ENCODE measurements at regions not wholly inside any gene's neighbourhood (a gene's known extent, or its start where the extent isn't known, plus 50 kb on each side); places are given as distances from the start of the nearest gene placed in this dataset.

- FAIRE-seq = no peak
- no peaks in the 10 kb centered on the region for H3K9me3 ChIP-seq (ENCODE audit: insufficient read depth in 2 of 2, low read depth in 1 of 2, low read length in 1 of 2)
- peaks cover 0 to 1% (median 0%) of the 10 kb centered on the region in 4 experiments; a peak in 1 of 7 replicates for H3K27me3 ChIP-seq (replicated peaks in 1 of 4; ENCODE audit: control insufficient read depth in 3 of 4, extremely low read depth in 1 of 4, insufficient read depth in 3 of 4, low read length in 3 of 4)
- H2BK20ac ChIP-seq (ENCODE audit: low read length) = no peak overlapping the region
- H2BK120ac ChIP-seq (replicated peaks; ENCODE audit: low read depth, low read length) = no peak overlapping the region
- H2AK5ac ChIP-seq (ENCODE audit: low read depth, low read length) = no peak overlapping the region
- no peak overlapping the region; a peak in 1 of 4 replicates for H3K4me2 ChIP-seq (ENCODE audit: insufficient read depth in 1 of 2, low read depth in 2 of 2, low read length in 2 of 2)
- no peak overlapping the region for H3K27ac ChIP-seq (ENCODE audit: low read depth, low read length)
- H3K36me3 ChIP-seq (ENCODE audit: control insufficient read depth in 2 of 4, insufficient read depth in 4 of 4, low read length in 3 of 4) = no peaks in the 10 kb centered on the region
- 43% methylated on average over 1 of the region's 1 CpG; no CpG with 5 or more reads in 1 of the 2 experiments for WGBS, 2 experiments (ENCODE audit: extremely low coverage in 1 of 2, insufficient coverage in 1 of 2, insufficient read length in 1 of 2, insufficient replicate concordance in 2 of 2, low coverage in 1 of 2, low lambda C conversion rate in 2 of 2, missing lambda C conversion rate in 1 of 2)
- H3K79me1 ChIP-seq (ENCODE audit: low read depth, low read length) = no peaks in the 10 kb centered on the region
- no peak overlapping the region for H3K18ac ChIP-seq (ENCODE audit: extremely low read depth, low read length)
- no peak overlapping the region for H3K4ac ChIP-seq (replicated peaks; ENCODE audit: insufficient read length, low read depth, low read length)
- CTCF ChIA-PET (ENCODE audit: partially characterized antibody) = no interaction called here
- H4K8ac ChIP-seq (ENCODE audit: extremely low read depth, insufficient read depth, low read length) = no peak overlapping the region
- POLR2A ChIA-PET (ENCODE audit: partially characterized antibody) = no interaction called here
- H4K5ac ChIP-seq (ENCODE audit: insufficient read length, low read depth, low read length) = no peak overlapping the region
- H3K23ac ChIP-seq (ENCODE audit: insufficient read length) = no peak overlapping the region
- no peaks in the 10 kb centered on the region for H3K23me2 ChIP-seq (ENCODE audit: low read depth, low read length)
- no peaks in the 10 kb centered on the region for H3K79me2 ChIP-seq (ENCODE audit: control insufficient read depth in 1 of 2, insufficient read depth in 2 of 2, low read length in 2 of 2)
- no peak overlapping the region for H2BK15ac ChIP-seq (ENCODE audit: low read length)
- H3K4me3 ChIP-seq (ENCODE audit: extremely low read depth in 1 of 4, insufficient read depth in 2 of 4, low read depth in 3 of 4, low read length in 4 of 4) = no peak overlapping the region
- H3K9ac ChIP-seq (replicated peaks in 1 of 4; ENCODE audit: extremely low read depth in 1 of 4, low read depth in 3 of 4, low read length in 3 of 4) = no peak overlapping the region
- no peak overlapping the region for H2BK12ac ChIP-seq (ENCODE audit: low read depth, low read length)
- DNase-seq (ENCODE audit: low read depth in 1 of 2, low spot score in 2 of 2) = no peak
- H4K20me1 ChIP-seq (replicated peaks in 1 of 2; ENCODE audit: control insufficient read depth in 1 of 2, insufficient read depth in 2 of 2, low read length in 2 of 2) = no peaks in the 10 kb centered on the region
- H3K14ac ChIP-seq (ENCODE audit: insufficient read length) = no peak overlapping the region
- H2AFZ ChIP-seq (ENCODE audit: low read length) = 0 out of 2 replicates have a peak overlapping the region, but pooled peaks have one; percentile 62
- no peak overlapping the region for H3K56ac ChIP-seq (replicated peaks; ENCODE audit: insufficient read length, low read depth, low read length)
- H3K4me1 ChIP-seq (replicated peaks in 1 of 4; ENCODE audit: control insufficient read depth in 3 of 4, insufficient read depth in 4 of 4, low read length in 3 of 4) = peaks cover 0 to 5% (median 2%) of the 10 kb centered on the region in 4 experiments; a peak in 1 of 7 replicates
- H2BK5ac ChIP-seq (ENCODE audit: low read depth, low read length) = no peak overlapping the region
- H4K91ac ChIP-seq (replicated peaks; ENCODE audit: insufficient read length, low read length) = no peak overlapping the region
- TF ChIP-seq SP2 (IDR thresholded peaks at IDR 0.05; ENCODE audit: low read length) (no peak), NRF1 (IDR thresholded peaks at IDR 0.05; ENCODE audit: low read depth, low read length) (no peak), SIX5 (IDR thresholded peaks at IDR 0.05; ENCODE audit: low read depth, low read length) (no peak), E2F6 (IDR thresholded peaks at IDR 0.05) (no peak), RBBP5 (IDR thresholded peaks at IDR 0.05; ENCODE audit: borderline replicate concordance, low read depth, low read length) (no peak), RXRA (IDR thresholded peaks at IDR 0.05; ENCODE audit: insufficient read depth, low read depth, low read length) (no peak), ASH2L (IDR thresholded peaks at IDR 0.05; ENCODE audit: low read length) (no peak), BCL11A (IDR thresholded peaks at IDR 0.05; ENCODE audit: low read depth in 2 of 2, low read length in 2 of 2) (no peak)
Measured at GRCh38 chr5:136924490-136924889, 559.1 kb upstream of the TRPC7 start.

Data from H1 (cell line).